GM12878 (cell line): ENCODE measurements at regions not wholly inside any gene's neighbourhood (a gene's known extent, or its start where the extent isn't known, plus 50 kb on each side); places are given as distances from the start of the nearest gene placed in this dataset.

ENCODE experiments used
- ATAC-seq: fragments of 200-7000 bp; cut with Tn5 transposase; 3 replicates; pipeline ENCODE4 v1.9.1; 2020; ENCODE audit warnings: mild to moderate bottlenecking, moderate library complexity
- BruUV-seq: library from RNA; stranded (reverse); fragments of 400-500 nt; replicated peaks from 2 replicates; lab custom pipeline; 2021; lab: Mats Ljungman, UMichigan
- CTCF ChIA-PET: fragments of 300-600 bp; sonication (Branson Sonifier 250); formaldehyde crosslinking; extraction: SDS; loops from one replicate; lab custom pipeline; 2021; ENCODE audit warnings: inconsistent platforms; lab: Yijun Ruan, JAX
- POLR2A ChIA-PET: fragments of 350-600 bp; formaldehyde crosslinking; extraction: SDS; loops from one replicate; lab custom pipeline; 2021; ENCODE audit warnings: inconsistent platforms; lab: Charles Lee
- RAD21 ChIA-PET: fragments of 300-600 bp; sonication (Branson Sonifier 250); formaldehyde crosslinking; loops from one replicate; lab custom pipeline; 2023; ENCODE audit warnings: antibody characterized with exemption; ENCODE audit not compliant: unreplicated experiment; lab: Charles Lee
- SMC1A ChIA-PET: fragments of 300-600 bp; sonication (Branson Sonifier 250); formaldehyde crosslinking; loops from one replicate; lab custom pipeline; 2023; ENCODE audit not compliant: unreplicated experiment, uncharacterized antibody; lab: Charles Lee
- DNase-seq: peaks from one replicate; pipeline ENCODE4 v3.0.0-alpha.2; 2011; ENCODE audit warnings: low read depth, low spot score
- FAIRE-seq: peaks from 3 replicates; lab custom pipeline; 2011; peaks lifted over from hg19 to GRCh38; lab: Jason Lieb, UNC
- H2AFZ ChIP-seq: 2 replicates; pipeline ENCODE4 v1.6.0; 2011; ENCODE audit warnings: low read depth, low read length, control low read depth; ENCODE audit not compliant: control insufficient read depth
- H3K27ac ChIP-seq: 2 replicates; pipeline ENCODE4 v1.5.1; 2011; ENCODE audit warnings: control low read depth; ENCODE audit not compliant: control insufficient read depth, insufficient read depth
- H3K27me3 ChIP-seq, 2 experiments: replicated peaks in 1 of 2; 2 replicates each; pipeline versions ENCODE4 v1.6.0 to v1.6.1; 2011; ENCODE audit warnings: low read length in 1 of 2; ENCODE audit not compliant: control insufficient read depth in 2 of 2, insufficient read depth in 2 of 2
- H3K36me3 ChIP-seq, 2 experiments: 2 replicates each; pipeline ENCODE4 v1.5.1; 2011; ENCODE audit warnings: low read length in 1 of 2; ENCODE audit not compliant: control insufficient read depth in 2 of 2, insufficient read depth in 2 of 2
- H3K4me1 ChIP-seq: 2 replicates; pipeline ENCODE4 v1.6.1; 2011; ENCODE audit warnings: mild to moderate bottlenecking, low read length, moderate library complexity, mixed read lengths; ENCODE audit not compliant: control insufficient read depth, insufficient read depth
- H3K4me2 ChIP-seq: 2 replicates; pipeline ENCODE4 v1.6.0; 2011; ENCODE audit warnings: control low read depth; ENCODE audit not compliant: control insufficient read depth, insufficient read depth
- H3K4me3 ChIP-seq: fragments of 200-600 bp; sonication (generic); 2 replicates; pipeline ENCODE4 v1.5.1; 2016
- H3K79me2 ChIP-seq: 2 replicates; pipeline ENCODE4 v1.6.0; 2011; ENCODE audit warnings: low read length; ENCODE audit not compliant: control insufficient read depth, insufficient read depth
- H3K9ac ChIP-seq: 2 replicates; pipeline ENCODE4 v1.8.0; 2011; ENCODE audit warnings: low read length, control low read depth, mixed read lengths; ENCODE audit not compliant: control insufficient read depth, insufficient read depth
- H3K9me3 ChIP-seq: replicated peaks from 3 replicates; pipeline ENCODE4 v1.5.1; 2011; ENCODE audit warnings: mild to moderate bottlenecking, low read length; ENCODE audit not compliant: control insufficient read depth, insufficient read depth
- H4K20me1 ChIP-seq: 2 replicates; pipeline ENCODE4 v1.6.0; 2011; ENCODE audit not compliant: control insufficient read depth, insufficient read depth
- ASH2L ChIP-seq: fragments of 300-600, 200-600 bp; sonication (generic); IDR thresholded peaks from 2 replicates; pipeline ENCODE4 v1.6.1; 2017; ENCODE audit warnings: low read depth, mild to moderate bottlenecking, borderline replicate concordance
- ATF2 ChIP-seq: IDR thresholded peaks from 2 replicates; pipeline ENCODE4 v1.6.1; 2012; ENCODE audit warnings: low read length, inconsistent platforms
- DPF2 ChIP-seq: fragments of 450-650 bp; IDR thresholded peaks from 2 replicates; pipeline ENCODE4 v1.6.1; 2017; ENCODE audit warnings: mild to moderate bottlenecking
- FOXM1 ChIP-seq: IDR thresholded peaks from 2 replicates; pipeline ENCODE4 v1.6.1; 2012; ENCODE audit warnings: low read depth, mild to moderate bottlenecking, inconsistent platforms, low read length, moderate library complexity
- GABPA ChIP-seq: IDR thresholded peaks from 2 replicates; pipeline ENCODE4 v1.6.1; 2014; ENCODE audit warnings: antibody characterized with exemption, low read depth, mild to moderate bottlenecking, inconsistent platforms
- LARP7 ChIP-seq: fragments of 450-650 bp; IDR thresholded peaks from 2 replicates; pipeline ENCODE4 v1.6.1; 2017; ENCODE audit warnings: mild to moderate bottlenecking
- MEF2B ChIP-seq: fragments of 450-650 bp; IDR thresholded peaks from 2 replicates; pipeline ENCODE4 v1.6.1; 2018; ENCODE audit warnings: mild to moderate bottlenecking, moderate library complexity; ENCODE audit not compliant: partially characterized antibody, poor library complexity, severe bottlenecking
- MTA3 ChIP-seq: IDR thresholded peaks from 2 replicates; pipeline ENCODE4 v1.6.1; 2012; ENCODE audit warnings: low read length, inconsistent platforms, borderline replicate concordance
- MXI1 ChIP-seq: fragments of 150-350 bp; IDR thresholded peaks from 2 replicates; pipeline ENCODE4 v1.6.1; 2011; ENCODE audit warnings: low read depth, mild to moderate bottlenecking, inconsistent platforms, low read length, improper control_type of control experiment
- MYC ChIP-seq: IDR thresholded peaks from 2 replicates; pipeline ENCODE4 v1.6.1; 2011; ENCODE audit warnings: mild to moderate bottlenecking, low read length, moderate library complexity, inconsistent platforms; ENCODE audit not compliant: insufficient read depth, insufficient replicate concordance, insufficient read length, severe bottlenecking
- TAF1 ChIP-seq: IDR thresholded peaks from 2 replicates; pipeline ENCODE4 v1.6.1; 2011; ENCODE audit warnings: mild to moderate bottlenecking, low read depth, low read length, borderline replicate concordance
- TARDBP ChIP-seq: IDR thresholded peaks from 2 replicates; pipeline ENCODE4 v1.6.1; 2016; ENCODE audit warnings: borderline replicate concordance
- ZNF592 ChIP-seq: fragments of 450-650 bp; IDR thresholded peaks from 2 replicates; pipeline ENCODE4 v1.6.1; 2017; ENCODE audit warnings: mild to moderate bottlenecking, moderate library complexity
- WGBS: methylation state at CpG from one replicate; pipeline ENCODE4 v1.1.6; 2016; ENCODE audit warnings: low lambda C conversion rate; ENCODE audit not compliant: insufficient replicate concordance, insufficient coverage; ENCODE audit errors: missing lambda C conversion rate; 5-methylcytosine and 5-hydroxymethylcytosine counted together
- in situ Hi-C: fragments of 300-500 bp; cut with MboI; formaldehyde crosslinking; loops from 9 replicates; pipeline ENCODE4 v1.14.3; 2018; ENCODE audit warnings: mixed read lengths
- intact Hi-C: fragments of 100-400 bp; cut with micrococcal nuclease; formaldehyde crosslinking; loops from one replicate; pipeline ENCODE4 v1.14.2; 2022; ENCODE audit not compliant: unreplicated experiment

DNA sequence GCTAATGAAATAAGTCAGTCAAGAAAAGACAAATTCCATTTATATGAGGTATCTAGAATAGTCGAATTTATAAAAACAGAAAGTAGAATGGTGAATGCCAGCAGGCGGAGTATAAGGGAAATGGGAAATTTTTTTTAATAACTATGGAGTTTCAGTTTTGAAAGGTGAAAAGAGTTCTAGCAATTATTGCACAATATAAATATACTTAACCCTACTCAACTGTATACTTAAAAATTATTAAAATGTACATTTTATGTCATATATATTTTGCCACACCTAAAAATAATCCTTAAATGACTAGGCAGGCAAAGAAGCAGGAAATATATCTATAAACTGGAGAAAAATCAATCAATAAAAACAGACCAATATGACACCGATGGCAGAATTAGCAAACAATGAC lies 196.5 kb upstream of the UBASH3B start:
- RAD21 ChIA-PET: no interaction called here
- intact Hi-C loops: no loop called here
- WGBS: 61% methylated on average over 3 of the region's 3 CpGs

GRCh38 chr11:122453586-122453985 lies 201.9 kb upstream of the UBASH3B start:
- no peaks in the 10 kb centered on the region for H3K36me3 ChIP-seq
- H3K4me1 ChIP-seq: no peaks in the 10 kb centered on the region
- no peaks in the 10 kb centered on the region for H3K79me2 ChIP-seq
- ChIA-PET RAD21 (no interaction called here), POLR2A (no interaction called here), SMC1A (interaction anchor here (1.0 kb wide), 1 partner anchor 26 kb away, joined by 3 read pairs; no protein-coding TSS in a partner anchor), CTCF (no interaction called here)
- ATAC-seq (no peak), FAIRE-seq (no peak), DNase-seq (no peak)
- WGBS: 10% methylated on average over 2 of the region's 2 CpGs
- no peaks in the 10 kb centered on the region for H3K9me3 ChIP-seq
- H3K9ac ChIP-seq: no peak overlapping the region
- no peaks in the 10 kb centered on the region for H4K20me1 ChIP-seq
- BruUV-seq: no TSS peak
- H3K27me3 ChIP-seq: no peaks in the 10 kb centered on the region
- intact Hi-C loops (no loop called here), in situ Hi-C loops (no loop called here)
- H3K4me3 ChIP-seq: no peak overlapping the region
- H2AFZ ChIP-seq: no peak overlapping the region
- no peak overlapping the region for H3K27ac ChIP-seq
- H3K4me2 ChIP-seq: no peak overlapping the region
- TF ChIP-seq ZNF592 (no peak), TARDBP (no peak), MEF2B (no peak), MTA3 (no peak), DPF2 (no peak), ATF2 (no peak), GABPA (no peak)

More for the DNA sequence above, 196.5 kb upstream of the UBASH3B start:
- Histone ChIP-seq H3K27ac (no peak overlapping the region), H3K79me2 (no peaks in the 10 kb centered on the region), H3K4me3 (no peak overlapping the region), H3K9ac (no peak overlapping the region), H2AFZ (no peak overlapping the region), H3K9me3 (no peaks in the 10 kb centered on the region), H3K4me2 (no peak overlapping the region), H4K20me1 (no peaks in the 10 kb centered on the region), H3K4me1 (no peaks in the 10 kb centered on the region), H3K27me3 (no peaks in the 10 kb centered on the region), H3K36me3 (no peaks in the 10 kb centered on the region)
- CTCF ChIA-PET: no interaction called here
- ATAC-seq: no peak
- no peak for FAIRE-seq
- BruUV-seq: no TSS peak
- in situ Hi-C loops: no loop called here
- POLR2A ChIA-PET: no interaction called here
- no peak for DNase-seq
- TF ChIP-seq TAF1: no peak
- no peak for TF ChIP-seq ASH2L
- no peak for TF ChIP-seq FOXM1
- TF ChIP-seq ATF2: no peak
- no peak for TF ChIP-seq MXI1
- TF ChIP-seq LARP7: no peak
- no peak for TF ChIP-seq MYC
- SMC1A ChIA-PET: no interaction called here
